ENCODE measurements at regions not wholly inside any gene's neighbourhood (a gene's known extent, or its start where the extent isn't known, plus 50 kb on each side); places are given as distances from the start of the nearest gene placed in this dataset.

GRCh38 chr3:144756704-144757440 is 785.2 kb downstream of the DIPK2A start:
- no peak for TF ChIP-seq CTCF (optimal IDR thresholded peaks at IDR 0.05 in 1 of 3, IDR thresholded peaks at IDR 0.05 in 1 of 3, conservative IDR thresholded peaks at IDR 0.05 in 1 of 3; ENCODE audit: extremely low read depth in 1 of 3, insufficient read depth in 2 of 3, low read length in 3 of 3)
- no peak for TF ChIP-seq EZH2 (IDR thresholded peaks at IDR 0.05; ENCODE audit: low read length)
